ENCODE measurements at regions not wholly inside any gene's neighbourhood (a gene's known extent, or its start where the extent isn't known, plus 50 kb on each side); places are given as distances from the start of the nearest gene placed in this dataset.

DNA sequence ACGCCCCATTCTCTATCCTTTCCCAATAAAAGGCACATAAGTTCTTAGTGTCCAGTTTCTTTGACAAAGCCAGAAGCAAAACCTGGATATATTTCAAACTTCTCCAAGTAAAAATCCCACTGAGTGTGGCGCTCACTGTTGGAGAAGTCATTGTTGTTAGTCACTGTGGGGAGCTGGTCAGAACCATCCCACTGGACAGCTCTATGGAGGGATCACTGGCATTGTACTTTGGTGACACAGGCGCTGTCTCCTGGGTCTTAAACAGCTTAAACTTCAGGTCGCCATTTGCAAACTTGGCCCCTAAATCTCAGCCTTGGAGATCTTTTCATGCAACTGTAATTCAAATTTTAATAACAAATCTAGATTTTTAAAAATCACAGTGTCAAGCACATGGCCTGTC is 111.5 kb upstream of the SLC24A3 start:
- Histone ChIP-seq H3K27ac (no peak overlapping the region), H3K27me3 (no peaks in the 10 kb centered on the region), H3K9me3 (no peaks in the 10 kb centered on the region), H3K4me3 (no peak overlapping the region), H3K4me1 (no peaks in the 10 kb centered on the region), H3K36me3 (no peaks in the 10 kb centered on the region)
- no peak for DNase-seq (ENCODE audit: low spot score in 2 of 2)
- WGBS, result 88% methylated on average over 4 of the region's 4 CpGs
- TF ChIP-seq POLR2A (IDR thresholded peaks at IDR 0.05) (no peak), EP300 (IDR thresholded peaks at IDR 0.05) (no peak), POLR2AphosphoS5 (IDR thresholded peaks at IDR 0.05) (no peak)
- TF ChIP-seq, protein P1, sequence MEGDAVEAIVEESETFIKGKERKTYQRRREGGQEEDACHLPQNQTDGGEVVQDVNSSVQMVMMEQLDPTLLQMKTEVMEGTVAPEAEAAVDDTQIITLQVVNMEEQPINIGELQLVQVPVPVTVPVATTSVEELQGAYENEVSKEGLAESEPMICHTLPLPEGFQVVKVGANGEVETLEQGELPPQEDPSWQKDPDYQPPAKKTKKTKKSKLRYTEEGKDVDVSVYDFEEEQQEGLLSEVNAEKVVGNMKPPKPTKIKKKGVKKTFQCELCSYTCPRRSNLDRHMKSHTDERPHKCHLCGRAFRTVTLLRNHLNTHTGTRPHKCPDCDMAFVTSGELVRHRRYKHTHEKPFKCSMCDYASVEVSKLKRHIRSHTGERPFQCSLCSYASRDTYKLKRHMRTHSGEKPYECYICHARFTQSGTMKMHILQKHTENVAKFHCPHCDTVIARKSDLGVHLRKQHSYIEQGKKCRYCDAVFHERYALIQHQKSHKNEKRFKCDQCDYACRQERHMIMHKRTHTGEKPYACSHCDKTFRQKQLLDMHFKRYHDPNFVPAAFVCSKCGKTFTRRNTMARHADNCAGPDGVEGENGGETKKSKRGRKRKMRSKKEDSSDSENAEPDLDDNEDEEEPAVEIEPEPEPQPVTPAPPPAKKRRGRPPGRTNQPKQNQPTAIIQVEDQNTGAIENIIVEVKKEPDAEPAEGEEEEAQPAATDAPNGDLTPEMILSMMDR (IDR thresholded peaks at IDR 0.05), result no peak

- no peak overlapping the region for H3K4me3 ChIP-seq
- H3K27me3 ChIP-seq, result no peaks in the 10 kb centered on the region
- no peaks in the 10 kb centered on the region for H3K9me3 ChIP-seq
- no peaks in the 10 kb centered on the region for H3K4me1 ChIP-seq
- H3K27ac ChIP-seq, result no peak overlapping the region
- DNase-seq (ENCODE audit: low spot score in 2 of 2), result no peak
- H3K36me3 ChIP-seq, result no peaks in the 10 kb centered on the region
- TF ChIP-seq POLR2AphosphoS5 (IDR thresholded peaks at IDR 0.05), result no peak
- TF ChIP-seq POLR2A (IDR thresholded peaks at IDR 0.05), result no peak
- no peak for TF ChIP-seq EP300 (IDR thresholded peaks at IDR 0.05)
- TF ChIP-seq, protein P1 (IDR thresholded peaks at IDR 0.05), result no peak
- 94% methylated on average over 4 of the region's 4 CpGs for WGBS
Observed at GRCh38 chr20:19104186-19104585, 108.3 kb upstream of the SLC24A3 start.

GRCh38 chr20:19108155-19108554 is 104.3 kb upstream of the SLC24A3 start:
- DNase-seq (ENCODE audit: low spot score in 2 of 2), result no peak
- no peaks in the 10 kb centered on the region for H3K36me3 ChIP-seq
- no peaks in the 10 kb centered on the region for H3K4me1 ChIP-seq
- H3K27me3 ChIP-seq, result no peaks in the 10 kb centered on the region
- H3K4me3 ChIP-seq, result no peak overlapping the region
- no peaks in the 10 kb centered on the region for H3K9me3 ChIP-seq
- no peak for TF ChIP-seq POLR2A (IDR thresholded peaks at IDR 0.05)
- TF ChIP-seq, protein P1 (IDR thresholded peaks at IDR 0.05), result no peak
- TF ChIP-seq EP300 (IDR thresholded peaks at IDR 0.05), result no peak
- TF ChIP-seq POLR2AphosphoS5 (IDR thresholded peaks at IDR 0.05), result no peak
- 88% methylated on average over 7 of the region's 7 CpGs for WGBS
- no peak overlapping the region for H3K27ac ChIP-seq

DNA sequence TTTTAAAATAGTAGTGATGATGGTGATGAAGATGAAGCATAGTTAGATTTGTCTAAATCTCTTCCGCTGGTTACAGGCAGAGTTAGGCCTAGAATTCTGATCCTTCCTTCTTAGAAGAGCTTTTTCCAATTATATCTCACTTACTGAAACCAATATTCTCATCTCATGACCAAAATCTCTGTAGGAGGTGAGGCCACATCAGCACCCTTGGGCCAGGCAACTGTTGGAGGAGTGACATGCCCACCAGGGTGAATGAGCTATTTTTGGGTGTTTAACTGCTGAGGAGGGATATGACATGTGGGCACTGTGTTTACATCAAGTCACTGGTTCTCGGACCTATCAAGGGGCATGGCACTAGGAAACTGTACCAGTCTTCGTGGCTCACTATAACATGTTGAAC is 102.2 kb upstream of the SLC24A3 start:
- TF ChIP-seq POLR2AphosphoS5 (IDR thresholded peaks at IDR 0.05), result no peak
- TF ChIP-seq POLR2A (IDR thresholded peaks at IDR 0.05), result no peak
- TF ChIP-seq, protein P1 (IDR thresholded peaks at IDR 0.05), result no peak
- no peak for TF ChIP-seq EP300 (IDR thresholded peaks at IDR 0.05)
- DNase-seq (ENCODE audit: low spot score in 2 of 2), result no peak
- WGBS, result 89% methylated on average over 3 of the region's 3 CpGs

DNA sequence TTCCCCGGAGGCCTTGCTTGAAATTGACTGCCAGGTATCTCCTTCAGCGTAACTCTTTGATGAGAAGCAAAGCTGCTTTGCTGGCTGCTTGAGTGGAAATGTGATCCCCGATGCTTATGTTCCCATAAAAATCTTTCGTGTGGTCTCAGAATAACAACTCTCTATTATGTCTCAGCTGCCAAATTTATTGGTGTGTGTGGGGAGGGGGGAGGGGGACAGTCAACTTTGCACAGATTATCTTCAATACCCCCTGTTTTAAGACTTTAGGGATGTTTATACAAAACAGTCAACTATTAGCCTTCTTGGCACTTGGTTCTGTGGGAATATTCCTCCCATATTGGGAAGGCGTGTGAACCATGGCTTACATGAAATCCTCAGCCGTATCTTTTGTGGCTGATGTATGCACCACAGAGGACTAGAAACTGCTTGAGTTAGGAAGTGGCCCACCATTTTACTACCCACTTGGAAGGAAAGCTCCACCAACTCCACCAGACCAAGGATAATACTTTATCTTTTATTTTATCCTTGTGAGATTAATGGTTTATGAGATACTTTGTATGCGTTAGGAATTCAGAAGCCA is 101.5 kb upstream of the SLC24A3 start:
- Histone ChIP-seq H3K36me3 (no peaks in the 10 kb centered on the region), H3K27ac (no peak overlapping the region), H3K4me1 (no peaks in the 10 kb centered on the region), H3K27me3 (no peaks in the 10 kb centered on the region), H3K4me3 (no peak overlapping the region), H3K9me3 (no peaks in the 10 kb centered on the region)
- WGBS, result 71% methylated on average over 7 of the region's 7 CpGs
- TF ChIP-seq, protein P1 (IDR thresholded peaks at IDR 0.05), result no peak
- no peak for TF ChIP-seq POLR2AphosphoS5 (IDR thresholded peaks at IDR 0.05)
- no peak for TF ChIP-seq POLR2A (IDR thresholded peaks at IDR 0.05)
- TF ChIP-seq EP300 (IDR thresholded peaks at IDR 0.05), result no peak
- no peak for DNase-seq (ENCODE audit: low spot score in 2 of 2)

More for the DNA sequence above, 102.2 kb upstream of the SLC24A3 start:
- no peak overlapping the region for H3K27ac ChIP-seq
- no peaks in the 10 kb centered on the region for H3K9me3 ChIP-seq
- no peak overlapping the region for H3K4me3 ChIP-seq
- no peaks in the 10 kb centered on the region for H3K27me3 ChIP-seq
- H3K36me3 ChIP-seq, result no peaks in the 10 kb centered on the region
- no peaks in the 10 kb centered on the region for H3K4me1 ChIP-seq
